D341Med (cell line): ENCODE measurements at regions not wholly inside any gene's neighbourhood (a gene's known extent, or its start where the extent isn't known, plus 50 kb on each side); places are given as distances from the start of the nearest gene placed in this dataset.

Source experiments
- DNase-seq: peaks from one replicate; pipeline ENCODE4 v3.0.0; 2012; ENCODE audit warnings: low spot score

- DNase-seq: no peak
Measured at GRCh38 chr5:11997942-11998341, 93.7 kb upstream of the CTNND2 start.

DNA sequence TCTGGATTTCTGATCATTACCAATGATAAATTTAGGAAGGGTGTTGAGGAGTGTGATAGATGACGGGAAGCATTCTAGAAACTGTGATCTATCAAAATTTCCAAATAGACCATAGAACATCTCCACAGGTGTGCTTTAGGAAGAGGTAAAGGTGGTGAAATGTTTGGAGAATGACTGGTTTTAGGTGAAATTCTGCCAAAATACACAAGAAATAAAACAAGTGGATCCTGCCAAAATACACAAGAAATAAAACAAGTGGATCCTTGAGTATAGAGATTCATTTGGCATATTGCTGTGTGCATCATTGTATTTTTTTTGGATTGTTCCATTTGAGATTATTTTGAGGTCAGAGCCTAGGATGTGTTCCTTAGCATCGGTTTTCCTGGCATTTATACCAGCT is 88.3 kb upstream of the CTNND2 start:
- no peak for DNase-seq

- DNase-seq: no peak
Measured at GRCh38 chr5:11985993-11986392, 81.7 kb upstream of the CTNND2 start.

GRCh38 chr5:11984196-11984595 is 80.0 kb upstream of the CTNND2 start:
- no peak for DNase-seq

DNA sequence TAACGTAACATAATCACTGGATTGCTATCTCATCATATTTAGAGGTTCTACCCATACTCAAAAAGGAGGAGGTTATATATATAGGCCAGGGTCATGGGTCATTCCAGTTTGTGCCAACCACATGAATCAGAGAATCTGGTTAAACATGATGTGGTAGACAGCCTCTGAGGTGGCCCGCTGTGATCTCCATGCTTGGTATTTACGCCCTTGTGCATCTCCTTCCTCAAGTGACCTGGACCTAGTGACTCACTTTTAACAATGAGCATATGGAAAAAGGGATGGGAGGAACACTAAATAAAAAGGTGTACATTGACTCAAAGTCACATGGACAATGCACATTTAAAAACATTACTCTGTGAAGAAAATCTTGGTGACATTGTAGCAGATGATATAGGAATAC is 77.7 kb upstream of the CTNND2 start:
- DNase-seq: no peak

DNA sequence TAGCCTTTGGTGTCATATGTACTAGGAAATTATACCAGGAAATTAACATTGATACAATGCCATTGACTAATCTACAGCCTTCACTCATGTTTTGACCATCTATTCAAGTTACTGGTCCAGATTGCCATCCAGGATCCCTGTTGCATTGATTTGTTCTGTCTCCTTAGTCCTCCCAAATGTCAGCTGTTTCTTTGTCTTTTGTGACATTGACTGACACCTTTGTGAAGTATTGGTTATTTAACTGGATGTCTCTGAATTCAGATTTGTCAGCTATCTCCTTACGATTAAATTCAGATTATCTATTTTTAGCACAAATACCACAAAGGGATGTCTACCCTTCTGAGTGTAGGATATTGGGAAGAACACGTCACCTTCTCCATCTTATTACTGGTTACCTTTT is 73.7 kb upstream of the CTNND2 start:
- DNase-seq: no peak

- DNase-seq: no peak
Measured at GRCh38 chr5:11973469-11973868, 69.2 kb upstream of the CTNND2 start.

GRCh38 chr5:11963227-11963626 is 59.0 kb upstream of the CTNND2 start:
- DNase-seq: no peak

DNA sequence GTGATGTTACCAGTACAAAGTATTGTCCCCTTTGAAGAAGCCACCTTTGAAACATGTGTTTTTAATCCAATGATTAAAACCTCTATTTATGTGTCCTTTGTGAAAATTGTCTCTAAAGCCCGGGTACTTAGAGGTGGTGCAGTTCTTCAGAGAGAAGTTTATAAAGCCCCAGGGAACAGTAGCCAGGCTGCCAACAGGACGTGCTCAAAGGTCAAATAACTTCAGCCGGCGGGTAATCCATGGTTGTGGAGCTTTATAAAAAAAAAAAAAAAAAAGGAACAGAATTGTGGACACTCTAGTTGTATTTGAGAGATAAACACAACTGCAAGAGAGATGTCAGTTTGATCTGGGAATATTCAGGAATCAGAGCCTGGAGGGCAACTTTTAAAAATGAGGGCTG is 57.9 kb upstream of the CTNND2 start:
- DNase-seq: no peak

DNA sequence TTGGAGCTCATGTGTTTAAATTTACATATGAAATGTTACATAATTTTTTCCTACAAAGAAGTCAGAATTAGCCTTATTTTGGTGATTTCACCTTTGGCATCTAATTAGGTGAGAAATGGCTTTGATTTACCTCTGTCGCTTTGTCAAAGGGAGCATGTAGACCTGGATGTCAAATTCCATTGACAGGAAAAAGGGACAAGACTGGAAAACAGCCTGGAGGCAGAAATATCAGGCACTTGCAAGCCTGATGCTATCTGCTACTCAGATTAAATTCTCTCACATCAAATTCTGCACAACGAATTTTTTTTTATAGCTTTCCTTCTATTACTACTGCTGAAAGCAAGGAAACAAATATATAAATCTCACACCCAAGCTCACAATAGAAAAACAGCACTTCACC is 54.1 kb upstream of the CTNND2 start:
- DNase-seq: no peak

DNA sequence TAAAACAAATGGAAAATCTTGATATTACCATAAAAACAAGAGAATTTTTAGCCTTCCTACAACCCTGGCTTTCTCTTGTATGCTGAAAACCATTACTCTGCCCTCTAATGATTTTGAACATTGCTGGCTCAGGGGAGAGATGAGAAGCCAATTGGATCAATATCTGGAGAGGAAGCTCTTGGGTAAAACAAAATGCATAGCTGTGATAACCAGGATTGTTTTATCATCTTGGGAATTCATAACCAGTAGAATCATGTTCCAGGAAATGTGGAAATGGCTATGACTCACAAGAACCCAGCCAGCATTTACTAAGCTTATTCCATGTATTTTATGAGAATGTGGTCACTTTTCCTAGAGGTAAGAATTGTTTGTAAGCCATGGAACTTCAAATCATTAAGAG is 51.1 kb upstream of the CTNND2 start:
- no peak for DNase-seq
